ENCODE measurements at regions not wholly inside any gene's neighbourhood (a gene's known extent, or its start where the extent isn't known, plus 50 kb on each side); places are given as distances from the start of the nearest gene placed in this dataset.

DNA sequence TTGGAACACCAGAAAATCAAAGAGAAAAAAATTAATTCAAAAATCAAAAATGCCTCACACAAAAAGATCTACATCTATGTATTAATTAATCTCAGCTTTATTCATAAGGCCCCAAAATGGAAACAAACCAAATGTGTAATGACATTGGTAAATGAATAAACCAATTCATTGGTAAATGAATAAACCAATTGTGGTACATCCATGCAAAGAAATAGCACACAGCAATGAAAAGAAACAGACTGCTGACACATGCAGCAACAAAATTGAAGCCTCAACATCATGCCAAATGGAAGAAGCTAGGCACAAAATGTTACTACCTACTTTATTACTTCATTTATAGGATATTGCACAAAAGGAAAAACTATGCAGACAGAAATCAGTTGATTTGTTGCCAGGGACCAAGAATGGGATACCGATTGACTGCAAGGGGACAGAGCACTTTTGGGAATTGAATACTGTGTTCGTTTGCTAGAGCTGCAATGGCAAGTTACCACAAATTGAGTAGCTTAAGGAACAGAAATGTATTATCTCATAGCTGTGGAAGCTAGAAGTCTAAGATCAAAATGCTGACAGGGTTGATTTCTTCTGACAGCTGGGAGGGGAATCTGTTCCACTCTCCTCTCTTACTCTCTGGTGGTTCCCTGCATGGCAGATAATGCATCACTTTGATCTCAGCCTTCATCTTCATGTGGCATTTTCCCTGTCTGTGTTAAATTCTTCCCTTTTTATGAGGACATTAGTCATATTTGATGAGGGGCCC, 252.8 kb downstream of the RFC3 start:
- Histone ChIP-seq H3K9ac (ENCODE audit: low read depth, low read length) (no peak overlapping the region), H3K27ac (ENCODE audit: low read depth, low read length) (no peak overlapping the region), H3K36me3 (ENCODE audit: control insufficient read depth, insufficient read depth, low read length) (no peaks in the 10 kb centered on the region), H3K4me1 (ENCODE audit: control insufficient read depth, insufficient read depth, low read length) (no peaks in the 10 kb centered on the region), H3K4me3 (ENCODE audit: low read depth, low read length) (no peak overlapping the region), H3K27me3 (ENCODE audit: control insufficient read depth, insufficient read depth, low read length) (no peaks in the 10 kb centered on the region), H3K9me3 (ENCODE audit: control insufficient read depth, insufficient read depth, low read length) (no peaks in the 10 kb centered on the region)

DNA sequence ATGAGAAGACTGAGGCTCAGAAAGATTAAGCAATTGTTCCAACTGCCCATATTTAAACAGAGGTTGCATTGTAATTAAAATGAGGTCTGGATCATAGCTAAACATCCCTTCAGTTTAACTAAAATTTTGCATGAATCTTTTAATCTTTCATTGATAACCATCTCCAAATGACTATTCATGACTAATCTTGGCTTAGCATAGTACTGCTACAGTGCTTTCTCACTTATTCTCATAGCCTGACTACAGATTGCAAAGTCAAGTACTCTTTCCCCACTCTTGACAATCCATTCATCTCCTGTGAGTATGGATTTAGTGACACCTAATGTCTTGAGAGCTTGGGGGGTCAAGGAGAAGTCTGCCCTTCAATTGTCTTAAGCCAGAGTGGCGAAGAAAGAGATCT, 258.4 kb downstream of the RFC3 start:
- Histone ChIP-seq H3K9ac (ENCODE audit: low read depth, low read length) (no peak overlapping the region), H3K9me3 (ENCODE audit: control insufficient read depth, insufficient read depth, low read length) (no peaks in the 10 kb centered on the region), H3K27ac (ENCODE audit: low read depth, low read length) (no peak overlapping the region), H3K27me3 (ENCODE audit: control insufficient read depth, insufficient read depth, low read length) (no peaks in the 10 kb centered on the region), H3K4me3 (ENCODE audit: low read depth, low read length) (no peak overlapping the region), H3K36me3 (ENCODE audit: control insufficient read depth, insufficient read depth, low read length) (no peaks in the 10 kb centered on the region), H3K4me1 (ENCODE audit: control insufficient read depth, insufficient read depth, low read length) (peaks cover 7% of the 10 kb centered on the region; the same call in 1 of the 2 replicates)

DNA sequence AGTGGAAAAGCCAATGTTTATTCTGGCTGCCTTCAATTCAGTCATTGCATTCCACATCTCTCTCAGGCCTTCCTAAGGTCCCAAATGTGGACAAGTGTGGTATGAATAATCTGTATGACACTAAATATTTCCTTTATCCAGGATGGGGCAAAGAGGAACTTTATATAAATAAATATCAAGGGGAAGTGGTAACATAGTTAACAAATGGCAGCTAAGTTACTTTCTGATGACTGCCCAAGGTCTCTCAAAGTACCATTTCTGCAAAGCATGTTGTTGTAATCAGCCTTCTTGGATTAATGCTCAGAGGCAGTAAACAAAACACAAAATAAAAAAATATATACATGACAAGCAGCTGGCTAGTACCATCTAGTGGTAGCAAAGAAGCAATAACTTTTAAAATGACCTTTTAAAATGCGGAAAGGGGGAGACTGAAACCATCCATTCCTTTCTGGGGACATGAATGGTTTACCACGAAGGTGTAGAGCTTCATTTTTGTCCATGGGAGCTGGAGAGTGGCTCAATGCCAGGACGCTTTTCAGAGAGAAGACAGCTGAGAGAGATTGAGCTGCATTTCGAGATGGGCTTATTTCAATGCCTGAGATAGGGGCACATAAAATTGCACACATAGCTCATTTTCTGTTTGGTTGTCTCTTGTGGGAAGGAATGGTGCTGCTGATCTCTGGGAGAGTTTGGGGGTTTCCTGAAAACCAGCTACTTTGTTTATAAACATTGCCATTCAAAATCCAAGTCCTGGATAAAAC, 259.2 kb downstream of the RFC3 start:
- Histone ChIP-seq H3K9ac (ENCODE audit: low read depth, low read length) (no peak overlapping the region), H3K4me1 (ENCODE audit: control insufficient read depth, insufficient read depth, low read length) (peaks cover 7% of the 10 kb centered on the region; the same call in 1 of the 2 replicates), H3K27me3 (ENCODE audit: control insufficient read depth, insufficient read depth, low read length) (no peaks in the 10 kb centered on the region)

DNA sequence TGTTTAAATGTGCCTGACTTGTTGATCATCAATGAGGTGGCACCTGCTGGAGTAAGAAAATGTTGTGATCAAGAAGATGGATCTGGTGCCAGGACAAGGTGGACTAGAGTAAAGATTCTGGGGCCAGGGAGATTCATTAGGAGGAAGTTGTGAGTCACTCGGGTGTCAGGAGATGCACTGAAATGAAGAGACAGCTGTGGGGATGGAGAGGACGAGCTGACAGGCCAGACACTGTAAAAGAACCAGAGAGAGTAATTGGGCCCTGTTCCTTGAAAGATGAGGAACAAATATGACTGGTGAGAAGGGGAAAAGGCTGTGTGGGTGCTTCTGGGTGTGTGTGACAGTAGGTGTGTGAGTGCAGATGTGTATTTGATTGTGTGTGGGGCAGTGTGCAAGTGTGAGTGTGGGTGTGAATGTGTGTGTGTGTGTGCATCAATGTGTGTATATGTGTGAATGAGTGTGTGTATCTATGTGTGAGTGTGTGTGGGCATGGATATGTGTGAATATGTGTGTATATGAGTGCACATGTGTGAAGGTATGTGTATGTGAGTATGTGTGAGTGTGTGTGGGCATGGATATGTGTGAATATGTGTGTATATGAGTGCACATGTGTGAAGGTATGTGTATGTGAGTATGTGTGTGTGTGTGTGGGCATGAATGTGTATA, 260.5 kb downstream of the RFC3 start:
- Histone ChIP-seq H3K36me3 (ENCODE audit: control insufficient read depth, insufficient read depth, low read length) (no peaks in the 10 kb centered on the region), H3K9ac (ENCODE audit: low read depth, low read length) (no peak overlapping the region), H3K27ac (ENCODE audit: low read depth, low read length) (no peak overlapping the region), H3K9me3 (ENCODE audit: control insufficient read depth, insufficient read depth, low read length) (no peaks in the 10 kb centered on the region), H3K4me3 (ENCODE audit: low read depth, low read length) (no peak overlapping the region), H3K27me3 (ENCODE audit: control insufficient read depth, insufficient read depth, low read length) (no peaks in the 10 kb centered on the region), H3K4me1 (ENCODE audit: control insufficient read depth, insufficient read depth, low read length) (peaks cover 7% of the 10 kb centered on the region; the same call in 1 of the 2 replicates)

More for the DNA sequence above, 259.2 kb downstream of the RFC3 start:
- Histone ChIP-seq H3K4me3 (ENCODE audit: low read depth, low read length) (no peak overlapping the region), H3K36me3 (ENCODE audit: control insufficient read depth, insufficient read depth, low read length) (no peaks in the 10 kb centered on the region), H3K27ac (ENCODE audit: low read depth, low read length) (no peak overlapping the region), H3K9me3 (ENCODE audit: control insufficient read depth, insufficient read depth, low read length) (no peaks in the 10 kb centered on the region)

DNA sequence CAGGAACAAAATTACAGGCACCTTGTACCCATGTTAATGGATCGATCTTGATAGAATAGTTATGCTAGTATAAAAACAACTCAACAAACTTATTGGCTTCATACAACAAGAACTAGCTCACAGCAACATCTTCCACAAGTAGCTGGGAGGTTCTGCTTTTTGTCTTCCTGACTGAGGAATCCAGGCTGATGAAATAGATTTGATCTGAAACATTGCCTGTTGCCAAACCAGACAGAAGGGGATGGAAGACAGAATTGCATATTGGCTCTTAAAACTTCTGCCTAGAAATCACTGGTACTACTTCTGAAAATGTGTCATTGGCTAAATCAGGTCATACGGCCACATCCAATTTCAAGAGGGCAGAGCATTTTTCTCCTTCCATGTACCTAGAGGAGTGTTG, 267.3 kb downstream of the RFC3 start:
- Histone ChIP-seq H3K27ac (ENCODE audit: low read depth, low read length) (no peak overlapping the region), H3K36me3 (ENCODE audit: control insufficient read depth, insufficient read depth, low read length) (no peaks in the 10 kb centered on the region), H3K9ac (ENCODE audit: low read depth, low read length) (no peak overlapping the region), H3K9me3 (ENCODE audit: control insufficient read depth, insufficient read depth, low read length) (peaks cover 22% of the 10 kb centered on the region), H3K4me1 (ENCODE audit: control insufficient read depth, insufficient read depth, low read length) (no peaks in the 10 kb centered on the region), H3K27me3 (ENCODE audit: control insufficient read depth, insufficient read depth, low read length) (no peaks in the 10 kb centered on the region), H3K4me3 (ENCODE audit: low read depth, low read length) (no peak overlapping the region)

DNA sequence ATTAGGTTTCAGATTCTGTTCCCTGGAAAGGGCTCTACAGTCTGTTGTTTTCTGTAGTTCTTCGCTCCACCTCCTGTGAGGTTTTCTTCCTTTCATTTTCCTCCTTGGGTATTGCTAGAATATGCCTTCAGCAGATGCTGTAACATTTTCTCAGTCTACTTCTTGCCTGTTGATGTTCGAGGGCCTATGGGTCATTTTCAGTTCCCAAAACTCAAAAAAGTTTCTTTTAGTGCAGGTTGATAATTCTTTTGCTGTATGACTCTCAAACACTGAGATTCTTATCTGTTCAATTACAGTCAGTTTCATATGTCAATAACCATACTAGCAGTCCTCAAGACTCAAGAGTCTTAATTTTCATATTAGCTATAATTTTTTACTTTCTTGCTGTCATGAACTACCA, 268.3 kb downstream of the RFC3 start:
- no peaks in the 10 kb centered on the region for H3K4me1 ChIP-seq (ENCODE audit: control insufficient read depth, insufficient read depth, low read length)
- no peak overlapping the region for H3K27ac ChIP-seq (ENCODE audit: low read depth, low read length)
- H3K4me3 ChIP-seq (ENCODE audit: low read depth, low read length) = no peak overlapping the region
- no peak overlapping the region for H3K9ac ChIP-seq (ENCODE audit: low read depth, low read length)
- no peaks in the 10 kb centered on the region for H3K27me3 ChIP-seq (ENCODE audit: control insufficient read depth, insufficient read depth, low read length)
- no peaks in the 10 kb centered on the region for H3K36me3 ChIP-seq (ENCODE audit: control insufficient read depth, insufficient read depth, low read length)
- peaks cover 22% of the 10 kb centered on the region for H3K9me3 ChIP-seq (ENCODE audit: control insufficient read depth, insufficient read depth, low read length)

DNA sequence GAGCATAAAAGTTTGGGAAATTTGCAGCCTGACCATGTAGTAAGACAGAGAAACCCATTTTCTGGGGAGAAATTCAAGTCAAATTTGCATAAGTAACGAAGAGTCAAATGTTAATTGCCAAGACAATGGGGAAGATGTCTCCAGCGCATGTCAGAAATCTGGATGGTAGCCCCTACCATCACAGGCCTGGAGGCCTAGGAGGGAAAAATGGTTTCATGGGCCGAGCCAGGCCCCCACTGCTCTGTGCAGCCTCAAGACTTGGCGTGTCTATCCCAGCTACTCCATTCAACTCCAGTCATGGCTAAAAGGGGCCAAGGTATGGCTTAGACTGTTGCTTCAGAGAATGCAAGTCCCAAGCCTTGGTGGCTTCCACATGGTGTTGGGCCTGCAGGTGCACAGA, 269.8 kb downstream of the RFC3 start:
- Histone ChIP-seq H3K9ac (ENCODE audit: low read depth, low read length) (no peak overlapping the region), H3K9me3 (ENCODE audit: control insufficient read depth, insufficient read depth, low read length) (peaks cover 22% of the 10 kb centered on the region), H3K27ac (ENCODE audit: low read depth, low read length) (no peak overlapping the region), H3K27me3 (ENCODE audit: control insufficient read depth, insufficient read depth, low read length) (no peaks in the 10 kb centered on the region), H3K4me3 (ENCODE audit: low read depth, low read length) (no peak overlapping the region), H3K36me3 (ENCODE audit: control insufficient read depth, insufficient read depth, low read length) (no peaks in the 10 kb centered on the region), H3K4me1 (ENCODE audit: control insufficient read depth, insufficient read depth, low read length) (no peaks in the 10 kb centered on the region)

DNA sequence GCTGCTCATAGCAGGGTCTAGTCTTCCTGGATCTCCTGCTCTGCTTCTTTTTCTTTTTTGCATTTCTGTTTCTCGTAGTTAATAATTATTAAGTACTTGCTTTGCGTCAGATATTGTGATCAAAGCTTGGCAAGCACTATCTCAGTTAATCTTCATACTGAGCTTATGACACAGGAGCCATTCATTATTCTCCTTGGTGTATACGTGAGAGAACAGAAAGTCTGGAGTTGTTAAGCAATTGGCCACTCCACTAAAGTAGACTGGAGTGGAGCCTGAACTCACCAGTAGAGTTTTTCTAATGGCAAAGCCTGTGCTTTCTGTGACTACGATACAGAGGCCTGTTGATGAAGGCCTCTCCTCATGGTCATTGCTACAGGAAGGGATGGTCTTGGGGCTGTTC, 285.9 kb downstream of the RFC3 start:
- H3K4me1 ChIP-seq (ENCODE audit: control insufficient read depth, insufficient read depth, low read length) = no peaks in the 10 kb centered on the region
- no peaks in the 10 kb centered on the region for H3K27me3 ChIP-seq (ENCODE audit: control insufficient read depth, insufficient read depth, low read length)
- H3K9me3 ChIP-seq (ENCODE audit: control insufficient read depth, insufficient read depth, low read length) = no peaks in the 10 kb centered on the region
- no peaks in the 10 kb centered on the region for H3K36me3 ChIP-seq (ENCODE audit: control insufficient read depth, insufficient read depth, low read length)
- H3K4me3 ChIP-seq (ENCODE audit: low read depth, low read length) = no peak overlapping the region
- no peak overlapping the region for H3K27ac ChIP-seq (ENCODE audit: low read depth, low read length)
- H3K9ac ChIP-seq (ENCODE audit: low read depth, low read length) = no peak overlapping the region

DNA sequence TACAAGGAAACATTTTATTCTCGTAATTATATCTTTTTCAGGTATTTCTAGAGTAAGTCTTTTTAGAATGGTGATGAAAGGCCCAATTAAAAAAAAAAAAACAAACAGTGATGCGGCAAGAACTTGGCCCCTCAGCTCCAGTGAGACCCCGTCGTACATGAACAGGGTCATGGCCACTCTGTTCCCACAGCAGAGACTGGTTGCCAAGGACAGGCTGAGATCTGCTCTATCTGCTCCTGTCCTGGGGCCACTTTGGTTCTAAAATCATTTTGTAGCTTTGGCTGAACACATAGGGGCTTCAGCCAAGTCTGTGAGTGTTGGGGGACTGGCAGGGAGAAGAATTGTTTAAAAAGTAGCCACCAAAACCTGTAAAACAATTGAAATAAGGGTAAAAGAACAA, 286.9 kb downstream of the RFC3 start:
- no peaks in the 10 kb centered on the region for H3K4me1 ChIP-seq (ENCODE audit: control insufficient read depth, insufficient read depth, low read length)
- 0 out of 2 replicates have a peak, but pooled peaks cover 5% of the 10 kb centered on the region for H3K9me3 ChIP-seq (ENCODE audit: control insufficient read depth, insufficient read depth, low read length)
- no peak overlapping the region for H3K9ac ChIP-seq (ENCODE audit: low read depth, low read length)
- H3K4me3 ChIP-seq (ENCODE audit: low read depth, low read length) = no peak overlapping the region
- no peaks in the 10 kb centered on the region for H3K27me3 ChIP-seq (ENCODE audit: control insufficient read depth, insufficient read depth, low read length)
- H3K27ac ChIP-seq (ENCODE audit: low read depth, low read length) = no peak overlapping the region
- H3K36me3 ChIP-seq (ENCODE audit: control insufficient read depth, insufficient read depth, low read length) = no peaks in the 10 kb centered on the region

DNA sequence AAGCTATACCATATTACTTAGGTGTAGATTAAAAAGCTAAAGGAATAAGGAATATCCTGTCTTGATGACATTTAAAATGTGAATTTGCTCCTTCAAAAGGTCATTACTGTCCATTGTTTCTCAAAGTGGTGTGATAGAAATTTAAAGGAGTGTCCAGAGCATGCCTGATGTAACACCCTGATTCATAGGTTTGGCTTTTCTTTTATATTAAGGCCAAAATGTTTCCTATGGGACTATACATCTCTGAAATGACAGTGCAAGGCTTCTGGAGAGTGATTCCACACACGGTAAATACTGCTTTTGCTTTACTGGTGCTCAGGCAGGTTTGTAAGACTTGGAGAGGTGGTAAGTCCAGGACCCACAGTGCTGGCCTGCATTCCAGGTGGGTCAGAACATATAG, 289.9 kb downstream of the RFC3 start:
- Histone ChIP-seq H3K9ac (ENCODE audit: low read depth, low read length) (no peak overlapping the region), H3K4me3 (ENCODE audit: low read depth, low read length) (no peak overlapping the region), H3K9me3 (ENCODE audit: control insufficient read depth, insufficient read depth, low read length) (0 out of 2 replicates have a peak, but pooled peaks cover 5% of the 10 kb centered on the region), H3K27ac (ENCODE audit: low read depth, low read length) (no peak overlapping the region), H3K4me1 (ENCODE audit: control insufficient read depth, insufficient read depth, low read length) (no peaks in the 10 kb centered on the region), H3K27me3 (ENCODE audit: control insufficient read depth, insufficient read depth, low read length) (no peaks in the 10 kb centered on the region), H3K36me3 (ENCODE audit: control insufficient read depth, insufficient read depth, low read length) (no peaks in the 10 kb centered on the region)

DNA sequence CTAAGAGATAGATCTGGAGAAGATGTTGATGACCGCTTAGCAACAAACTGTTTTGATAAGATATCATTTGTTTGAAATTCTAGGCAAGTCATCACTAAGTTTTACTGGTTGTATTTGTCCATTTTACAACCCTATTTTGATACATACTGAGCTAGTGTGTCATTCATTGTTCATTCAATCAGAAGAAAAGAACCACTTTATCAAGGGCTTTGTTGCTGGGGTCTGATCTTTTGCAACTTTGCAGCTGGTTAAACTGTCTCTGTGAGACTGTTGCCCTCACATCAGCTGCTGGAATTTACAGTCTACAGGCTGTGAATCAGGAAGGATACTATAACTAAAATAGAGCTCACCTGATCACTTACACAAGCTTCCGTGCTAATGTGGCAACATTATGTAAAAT, 290.5 kb downstream of the RFC3 start:
- H3K36me3 ChIP-seq (ENCODE audit: control insufficient read depth, insufficient read depth, low read length) = no peaks in the 10 kb centered on the region
- H3K9ac ChIP-seq (ENCODE audit: low read depth, low read length) = no peak overlapping the region
- H3K27me3 ChIP-seq (ENCODE audit: control insufficient read depth, insufficient read depth, low read length) = no peaks in the 10 kb centered on the region
- H3K4me3 ChIP-seq (ENCODE audit: low read depth, low read length) = no peak overlapping the region
- no peaks in the 10 kb centered on the region for H3K4me1 ChIP-seq (ENCODE audit: control insufficient read depth, insufficient read depth, low read length)
- H3K9me3 ChIP-seq (ENCODE audit: control insufficient read depth, insufficient read depth, low read length) = 0 out of 2 replicates have a peak, but pooled peaks cover 5% of the 10 kb centered on the region
- H3K27ac ChIP-seq (ENCODE audit: low read depth, low read length) = no peak overlapping the region
